H9 (cell line): ENCODE measurements at regions not wholly inside any gene's neighbourhood (a gene's known extent, or its start where the extent isn't known, plus 50 kb on each side); places are given as distances from the start of the nearest gene placed in this dataset.

Source experiments
- DNase-seq: peaks from one replicate; pipeline ENCODE4 v3.0.0-alpha.2; 2017
- H2AFZ ChIP-seq: one replicate; pipeline ENCODE4 v1.6.1; 2013; ENCODE audit warnings: mild to moderate bottlenecking, low read length, control low read depth, moderate library complexity
- H2AK5ac ChIP-seq: 2 replicates; pipeline ENCODE4 v1.6.1; 2013; ENCODE audit warnings: low read length, control low read depth, mixed read lengths; ENCODE audit not compliant: insufficient read length
- H2BK120ac ChIP-seq: one replicate; pipeline ENCODE4 v1.6.1; 2013; ENCODE audit warnings: low read depth, mild to moderate bottlenecking, low read length, control low read depth, inconsistent platforms; ENCODE audit not compliant: poor library complexity, severe bottlenecking
- H2BK12ac ChIP-seq: 2 replicates; pipeline ENCODE4 v1.6.1; 2013; ENCODE audit warnings: low read length, control low read depth, mixed read lengths, low read depth; ENCODE audit not compliant: insufficient read length
- H2BK15ac ChIP-seq: 2 replicates; pipeline ENCODE4 v1.6.1; 2013; ENCODE audit warnings: low read depth, low read length, control low read depth
- H2BK20ac ChIP-seq: one replicate; pipeline ENCODE4 v1.6.1; 2013; ENCODE audit warnings: low read depth, mild to moderate bottlenecking, low read length, control low read depth, inconsistent platforms; ENCODE audit not compliant: poor library complexity, severe bottlenecking
- H2BK5ac ChIP-seq: 2 replicates; pipeline ENCODE4 v1.6.1; 2013; ENCODE audit warnings: low read length, control low read depth, mixed read lengths; ENCODE audit not compliant: insufficient read length
- H3K14ac ChIP-seq: 2 replicates; pipeline ENCODE4 v1.6.1; 2013; ENCODE audit warnings: low read length, control low read depth; ENCODE audit not compliant: insufficient read depth
- H3K18ac ChIP-seq: 2 replicates; pipeline ENCODE4 v1.6.1; 2013; ENCODE audit warnings: low read depth, mild to moderate bottlenecking, mixed read lengths, low read length, control low read depth; ENCODE audit not compliant: insufficient read length
- H3K23ac ChIP-seq: 2 replicates; pipeline ENCODE4 v1.6.1; 2013; ENCODE audit warnings: low read length, control low read depth, mixed read lengths, low read depth; ENCODE audit not compliant: insufficient read length
- H3K23me2 ChIP-seq: 2 replicates; pipeline ENCODE4 v1.6.1; 2013; ENCODE audit warnings: low read depth, mild to moderate bottlenecking, mixed read lengths, low read length, control low read depth; ENCODE audit not compliant: insufficient read length, poor library complexity, severe bottlenecking
- H3K27ac ChIP-seq: 2 replicates; pipeline ENCODE4 v1.5.1; 2013; ENCODE audit warnings: low read length, control low read depth, mixed read lengths, low read depth; ENCODE audit not compliant: insufficient read length
- H3K27me3 ChIP-seq: 2 replicates; pipeline ENCODE4 v1.6.1; 2013; ENCODE audit warnings: low read length, control low read depth, inconsistent platforms; ENCODE audit not compliant: insufficient read depth
- H3K4ac ChIP-seq: 2 replicates; pipeline ENCODE4 v1.6.1; 2013; ENCODE audit warnings: low read depth, mild to moderate bottlenecking, control low read depth, inconsistent platforms, low read length, moderate library complexity
- H3K4me1 ChIP-seq: 2 replicates; pipeline ENCODE4 v1.6.1; 2013; ENCODE audit warnings: low read length, control low read depth, inconsistent platforms; ENCODE audit not compliant: insufficient read depth
- H3K4me2 ChIP-seq: 2 replicates; pipeline ENCODE4 v1.6.1; 2013; ENCODE audit warnings: low read length, control low read depth, mixed read lengths; ENCODE audit not compliant: insufficient read length, insufficient read depth
- H3K56ac ChIP-seq: 2 replicates; pipeline ENCODE4 v1.6.1; 2013; ENCODE audit warnings: low read depth, mild to moderate bottlenecking, mixed read lengths, low read length, control low read depth; ENCODE audit not compliant: insufficient read length
- H3K79me1 ChIP-seq: 2 replicates; pipeline ENCODE4 v1.6.1; 2013; ENCODE audit warnings: low read depth, mild to moderate bottlenecking, moderate library complexity, low read length, control low read depth, inconsistent platforms; ENCODE audit not compliant: insufficient read depth, poor library complexity, severe bottlenecking
- H3K79me2 ChIP-seq: 2 replicates; pipeline ENCODE4 v1.6.1; 2013; ENCODE audit warnings: low read length, control low read depth, inconsistent platforms; ENCODE audit not compliant: insufficient read depth
- H3K9ac ChIP-seq: 2 replicates; pipeline ENCODE4 v1.6.1; 2013; ENCODE audit warnings: low read length, control low read depth, mixed read lengths; ENCODE audit not compliant: insufficient read length; ENCODE audit errors: extremely low read depth
- H3K9me3 ChIP-seq: one replicate; pipeline ENCODE4 v1.6.1; 2013; ENCODE audit warnings: low read depth, low read length, inconsistent platforms; ENCODE audit not compliant: control insufficient read depth
- H3T11ph ChIP-seq: one replicate; pipeline ENCODE4 v1.6.1; 2013; ENCODE audit warnings: mild to moderate bottlenecking, low read length, control low read depth, inconsistent platforms
- H4K20me1 ChIP-seq: one replicate; pipeline ENCODE4 v1.6.1; 2013; ENCODE audit not compliant: control insufficient read depth, insufficient read length, insufficient read depth
- H4K5ac ChIP-seq: 2 replicates; pipeline ENCODE4 v1.6.1; 2013; ENCODE audit warnings: low read depth, mild to moderate bottlenecking, mixed read lengths, low read length, control low read depth; ENCODE audit not compliant: insufficient read length
- H4K8ac ChIP-seq: replicated peaks from 2 replicates; pipeline ENCODE4 v1.6.1; 2013; ENCODE audit warnings: low read length, control low read depth, mixed read lengths, low read depth; ENCODE audit not compliant: insufficient read length
- H4K91ac ChIP-seq: 2 replicates; pipeline ENCODE4 v1.6.1; 2013; ENCODE audit warnings: low read depth, mild to moderate bottlenecking, moderate library complexity, mixed read lengths, low read length, control low read depth; ENCODE audit not compliant: insufficient read length
- H3K27ac Mint-ChIP-seq, 3 experiments: 2 replicates in 2 of 3; 3 replicates in 1 of 3; pipeline ENCODE4 v1.8.0; 2020 to 2021; ENCODE audit warnings: mixed read lengths in 3 of 3, mild to moderate bottlenecking in 1 of 3, moderate library complexity in 1 of 3
- H3K27me3 Mint-ChIP-seq: 2 replicates; pipeline ENCODE4 v1.8.0; 2021; ENCODE audit warnings: low read depth, mild to moderate bottlenecking, moderate library complexity, mixed read lengths
- H3K36me3 Mint-ChIP-seq, 3 experiments: 2 replicates in 2 of 3; 3 replicates in 1 of 3; pipeline ENCODE4 v1.8.0; 2020 to 2021; ENCODE audit warnings: low read depth in 3 of 3, mixed read lengths in 3 of 3; ENCODE audit not compliant: insufficient read depth in 1 of 3
- H3K4me1 Mint-ChIP-seq, 2 experiments: 2 replicates each; pipeline ENCODE4 v1.8.0; 2020; ENCODE audit warnings: mixed read lengths in 2 of 2
- H3K4me3 Mint-ChIP-seq, 2 experiments: 2 replicates in 1 of 2; 3 replicates in 1 of 2; pipeline ENCODE4 v1.8.0; 2020 to 2021; ENCODE audit warnings: mild to moderate bottlenecking in 2 of 2, mixed read lengths in 2 of 2, moderate library complexity in 1 of 2
- H3K9me3 Mint-ChIP-seq, 2 experiments: 2 replicates in 1 of 2; 3 replicates in 1 of 2; pipeline ENCODE4 v1.8.0; 2020; ENCODE audit warnings: mild to moderate bottlenecking in 2 of 2, mixed read lengths in 2 of 2, moderate library complexity in 1 of 2
- WGBS: extraction: QIAGEN DNeasy Blood & Tissue Kit; methylation state at CpG from one replicate; pipeline ENCODE4 v1.1.7; 2013; ENCODE audit warnings: missing lambda C conversion rate, low lambda C conversion rate, mixed read lengths; ENCODE audit not compliant: insufficient read length; ENCODE audit errors: extremely low coverage; 5-methylcytosine and 5-hydroxymethylcytosine counted together
- TF ChIP-seq, protein P1 (sequence below): fragments of 200-600 bp; sonication (generic); conservative IDR thresholded peaks from 3 replicates; pipeline ENCODE4 v1.8.0; 2021; ENCODE audit warnings: antibody characterized with exemption, mild to moderate bottlenecking

DNA sequence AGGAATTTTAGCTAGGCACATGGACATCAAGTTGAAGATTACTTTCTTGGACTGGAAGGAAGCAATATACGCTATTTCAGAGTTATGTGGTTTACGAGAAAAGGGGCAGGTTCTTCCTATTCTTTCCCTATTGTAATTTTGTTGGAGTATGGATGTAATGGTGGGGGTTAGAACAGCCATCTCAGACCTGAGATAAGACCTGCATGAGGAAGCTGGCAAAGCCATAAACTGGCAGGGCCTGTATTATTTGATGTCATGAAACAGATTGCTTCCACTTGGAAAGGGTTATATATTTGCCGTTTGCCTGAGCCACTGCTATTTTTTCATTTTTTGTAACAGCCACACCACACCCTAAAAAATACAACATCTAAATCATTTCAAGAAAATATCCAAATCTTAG lies 220.5 kb upstream of the MAGI2 start:
- no peaks in the 10 kb centered on the region for H3K4me1 Mint-ChIP-seq
- no peak for DNase-seq
- H4K20me1 ChIP-seq: no peaks in the 10 kb centered on the region
- no peak overlapping the region for H3K23ac ChIP-seq
- H3K4me1 ChIP-seq: no peaks in the 10 kb centered on the region
- H4K91ac ChIP-seq: no peak overlapping the region
- H3K18ac ChIP-seq: no peak overlapping the region
- peaks cover 36% of the 10 kb centered on the region for H3K27me3 Mint-ChIP-seq
- H2BK20ac ChIP-seq: no peak overlapping the region
- no peak overlapping the region for H2BK120ac ChIP-seq
- no peak overlapping the region for H3K27ac ChIP-seq
- no peak overlapping the region for H3K56ac ChIP-seq
- H4K5ac ChIP-seq: no peak overlapping the region
- no peak overlapping the region for H3K9ac ChIP-seq
- H2BK5ac ChIP-seq: no peak overlapping the region
- H2BK15ac ChIP-seq: no peak overlapping the region
- H3K79me2 ChIP-seq: no peaks in the 10 kb centered on the region
- H3K4me2 ChIP-seq: no peak overlapping the region
- H3K9me3 Mint-ChIP-seq: peaks cover 12 to 14% of the 10 kb centered on the region in 2 experiments
- H3K27ac Mint-ChIP-seq: no peak overlapping the region
- no peak overlapping the region for H3K4ac ChIP-seq
- no peaks in the 10 kb centered on the region for H3K27me3 ChIP-seq
- TF ChIP-seq, protein P1, sequence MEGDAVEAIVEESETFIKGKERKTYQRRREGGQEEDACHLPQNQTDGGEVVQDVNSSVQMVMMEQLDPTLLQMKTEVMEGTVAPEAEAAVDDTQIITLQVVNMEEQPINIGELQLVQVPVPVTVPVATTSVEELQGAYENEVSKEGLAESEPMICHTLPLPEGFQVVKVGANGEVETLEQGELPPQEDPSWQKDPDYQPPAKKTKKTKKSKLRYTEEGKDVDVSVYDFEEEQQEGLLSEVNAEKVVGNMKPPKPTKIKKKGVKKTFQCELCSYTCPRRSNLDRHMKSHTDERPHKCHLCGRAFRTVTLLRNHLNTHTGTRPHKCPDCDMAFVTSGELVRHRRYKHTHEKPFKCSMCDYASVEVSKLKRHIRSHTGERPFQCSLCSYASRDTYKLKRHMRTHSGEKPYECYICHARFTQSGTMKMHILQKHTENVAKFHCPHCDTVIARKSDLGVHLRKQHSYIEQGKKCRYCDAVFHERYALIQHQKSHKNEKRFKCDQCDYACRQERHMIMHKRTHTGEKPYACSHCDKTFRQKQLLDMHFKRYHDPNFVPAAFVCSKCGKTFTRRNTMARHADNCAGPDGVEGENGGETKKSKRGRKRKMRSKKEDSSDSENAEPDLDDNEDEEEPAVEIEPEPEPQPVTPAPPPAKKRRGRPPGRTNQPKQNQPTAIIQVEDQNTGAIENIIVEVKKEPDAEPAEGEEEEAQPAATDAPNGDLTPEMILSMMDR: no peak
- H2BK12ac ChIP-seq: no peak overlapping the region
- no peaks in the 10 kb centered on the region for H3K23me2 ChIP-seq
- no peaks in the 10 kb centered on the region for H3K79me1 ChIP-seq
- H2AK5ac ChIP-seq: no peak overlapping the region
- no CpG with 5 or more reads among the region's 3 CpGs for WGBS
- H3K4me3 Mint-ChIP-seq: no peak overlapping the region
- H4K8ac ChIP-seq: no peak overlapping the region
- H2AFZ ChIP-seq: no peak overlapping the region
- H3T11ph ChIP-seq: no peak overlapping the region
- peaks cover 2 to 15% (median 3%) of the 10 kb centered on the region in 3 experiments; a peak in 4 of 7 replicates for H3K36me3 Mint-ChIP-seq
- no peaks in the 10 kb centered on the region for H3K9me3 ChIP-seq
- H3K14ac ChIP-seq: no peak overlapping the region
